ENCODE measurements at regions not wholly inside any gene's neighbourhood (a gene's known extent, or its start where the extent isn't known, plus 50 kb on each side); places are given as distances from the start of the nearest gene placed in this dataset.

DNA sequence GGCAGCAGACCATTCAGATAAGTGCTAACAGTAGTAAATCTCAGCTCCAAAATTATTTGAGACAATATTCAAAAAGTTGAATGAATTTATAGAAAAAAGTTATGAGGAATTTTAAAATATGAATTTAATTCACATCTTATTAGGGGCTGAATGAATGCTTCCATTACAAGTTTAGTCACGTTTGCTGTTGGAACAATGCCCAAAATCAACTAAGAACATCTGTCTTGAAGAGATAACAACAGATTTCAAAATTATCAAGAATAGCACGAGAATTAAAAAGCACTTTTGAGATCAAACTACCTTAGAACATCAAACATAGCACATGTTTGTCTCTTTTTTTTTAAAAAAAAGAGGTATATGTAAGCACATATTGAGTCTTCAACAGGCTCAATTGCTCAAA is 115.4 kb upstream of the PPFIA2 start:
- Histone ChIP-seq H3K4me1 (no peaks in the 10 kb centered on the region), H3K9me3 (no peaks in the 10 kb centered on the region), H3K27ac (no peak overlapping the region), H3K36me3 (no peaks in the 10 kb centered on the region), H3K4me3 (no peak overlapping the region), H3K27me3 (no peaks in the 10 kb centered on the region)
- no peak for DNase-seq (ENCODE audit: low spot score)
- TF ChIP-seq, protein P1, sequence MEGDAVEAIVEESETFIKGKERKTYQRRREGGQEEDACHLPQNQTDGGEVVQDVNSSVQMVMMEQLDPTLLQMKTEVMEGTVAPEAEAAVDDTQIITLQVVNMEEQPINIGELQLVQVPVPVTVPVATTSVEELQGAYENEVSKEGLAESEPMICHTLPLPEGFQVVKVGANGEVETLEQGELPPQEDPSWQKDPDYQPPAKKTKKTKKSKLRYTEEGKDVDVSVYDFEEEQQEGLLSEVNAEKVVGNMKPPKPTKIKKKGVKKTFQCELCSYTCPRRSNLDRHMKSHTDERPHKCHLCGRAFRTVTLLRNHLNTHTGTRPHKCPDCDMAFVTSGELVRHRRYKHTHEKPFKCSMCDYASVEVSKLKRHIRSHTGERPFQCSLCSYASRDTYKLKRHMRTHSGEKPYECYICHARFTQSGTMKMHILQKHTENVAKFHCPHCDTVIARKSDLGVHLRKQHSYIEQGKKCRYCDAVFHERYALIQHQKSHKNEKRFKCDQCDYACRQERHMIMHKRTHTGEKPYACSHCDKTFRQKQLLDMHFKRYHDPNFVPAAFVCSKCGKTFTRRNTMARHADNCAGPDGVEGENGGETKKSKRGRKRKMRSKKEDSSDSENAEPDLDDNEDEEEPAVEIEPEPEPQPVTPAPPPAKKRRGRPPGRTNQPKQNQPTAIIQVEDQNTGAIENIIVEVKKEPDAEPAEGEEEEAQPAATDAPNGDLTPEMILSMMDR (IDR thresholded peaks at IDR 0.05): no peak

DNA sequence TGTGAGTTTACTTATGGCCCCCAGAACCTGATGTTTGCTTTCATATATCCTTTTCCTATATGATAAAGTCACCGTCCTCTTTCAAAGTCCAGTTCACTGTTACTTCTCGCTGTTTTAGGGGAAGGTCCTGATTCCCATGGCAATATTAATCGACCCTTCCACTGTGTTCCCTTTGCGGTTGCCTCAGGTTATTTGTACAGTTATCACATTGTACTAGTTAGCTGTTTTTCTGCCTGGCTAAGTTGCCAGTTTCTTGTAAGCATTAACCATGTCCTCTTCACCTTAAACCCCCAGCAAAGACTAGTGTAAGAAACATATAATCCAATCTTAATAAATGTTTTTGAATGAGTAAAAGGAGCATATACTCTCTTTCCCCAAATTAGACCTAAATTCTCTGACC is 115.0 kb upstream of the PPFIA2 start:
- H3K4me3 ChIP-seq: no peak overlapping the region
- TF ChIP-seq, protein P1 (IDR thresholded peaks at IDR 0.05): no peak
- H3K27me3 ChIP-seq: no peaks in the 10 kb centered on the region
- DNase-seq (ENCODE audit: low spot score): no peak
- no peak overlapping the region for H3K27ac ChIP-seq
- H3K36me3 ChIP-seq: no peaks in the 10 kb centered on the region
- no peaks in the 10 kb centered on the region for H3K9me3 ChIP-seq
- H3K4me1 ChIP-seq: no peaks in the 10 kb centered on the region

DNA sequence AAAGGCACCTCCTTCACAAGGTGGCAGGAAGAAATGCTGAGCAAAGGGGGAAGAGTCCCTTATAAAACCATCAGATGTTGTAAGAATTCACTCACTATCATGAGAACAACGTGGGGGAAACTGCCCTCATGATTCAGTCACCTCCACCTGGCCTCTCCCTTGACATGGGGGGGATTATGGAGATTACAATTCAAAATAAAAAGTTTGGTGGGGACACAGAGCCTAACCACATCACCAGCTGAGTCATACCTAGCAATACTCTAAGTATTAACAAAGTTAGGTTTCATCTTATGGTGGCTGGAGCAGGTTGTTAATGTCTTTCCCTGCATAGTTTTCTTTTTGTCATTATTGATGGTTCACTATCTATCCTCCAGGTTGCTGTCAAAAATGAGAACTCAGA is 113.2 kb upstream of the PPFIA2 start:
- Histone ChIP-seq H3K4me1 (no peaks in the 10 kb centered on the region), H3K27ac (no peak overlapping the region), H3K4me3 (no peak overlapping the region), H3K36me3 (no peaks in the 10 kb centered on the region), H3K9me3 (no peaks in the 10 kb centered on the region), H3K27me3 (no peaks in the 10 kb centered on the region)
- DNase-seq (ENCODE audit: low spot score): no peak
- TF ChIP-seq, protein P1 (IDR thresholded peaks at IDR 0.05): no peak

DNA sequence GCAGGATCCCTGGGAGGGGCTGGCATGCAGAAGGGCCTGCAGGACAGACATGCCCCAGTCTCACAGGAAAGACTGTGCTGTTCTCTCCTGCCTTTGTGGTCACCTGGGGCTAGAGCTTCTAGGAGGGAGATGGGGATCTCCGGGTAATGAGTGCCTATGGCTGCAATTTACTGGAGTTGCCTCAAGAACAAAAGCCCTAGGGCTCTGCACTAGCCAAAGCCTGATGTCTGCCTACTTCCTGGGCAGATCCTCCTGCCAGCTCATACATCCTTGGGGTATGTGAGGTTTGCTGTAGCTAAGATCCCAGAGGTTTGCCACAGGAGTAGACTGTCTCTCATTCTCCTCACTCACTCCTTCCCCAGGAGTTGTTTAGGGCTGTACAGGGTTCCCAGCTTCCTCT is 106.9 kb upstream of the PPFIA2 start:
- H3K4me3 ChIP-seq: no peak overlapping the region
- no peak for DNase-seq (ENCODE audit: low spot score)
- H3K4me1 ChIP-seq: no peaks in the 10 kb centered on the region
- H3K9me3 ChIP-seq: no peaks in the 10 kb centered on the region
- no peak overlapping the region for H3K27ac ChIP-seq
- no peaks in the 10 kb centered on the region for H3K27me3 ChIP-seq
- no peaks in the 10 kb centered on the region for H3K36me3 ChIP-seq
- TF ChIP-seq, protein P1 (IDR thresholded peaks at IDR 0.05): no peak

DNA sequence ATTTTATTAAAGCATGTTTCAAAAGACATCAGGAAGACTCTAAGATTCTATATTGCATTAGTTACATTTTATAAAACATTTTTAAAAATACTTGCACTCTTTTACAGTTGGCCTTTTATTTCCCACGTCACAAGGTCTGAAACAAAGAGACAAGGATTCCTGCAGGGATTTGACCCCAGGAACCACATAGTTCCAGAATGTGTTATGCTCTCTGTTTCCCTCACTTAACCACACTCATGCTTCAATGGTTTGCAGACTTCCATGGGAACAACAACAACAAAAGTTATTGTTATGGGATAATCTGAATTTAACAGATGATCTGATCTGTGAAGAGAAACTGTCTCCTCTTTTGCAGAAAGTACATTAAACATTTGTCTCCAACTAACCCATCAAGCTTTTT is 104.3 kb upstream of the PPFIA2 start:
- H3K4me3 ChIP-seq: no peak overlapping the region
- H3K36me3 ChIP-seq: no peaks in the 10 kb centered on the region
- H3K9me3 ChIP-seq: no peaks in the 10 kb centered on the region

DNA sequence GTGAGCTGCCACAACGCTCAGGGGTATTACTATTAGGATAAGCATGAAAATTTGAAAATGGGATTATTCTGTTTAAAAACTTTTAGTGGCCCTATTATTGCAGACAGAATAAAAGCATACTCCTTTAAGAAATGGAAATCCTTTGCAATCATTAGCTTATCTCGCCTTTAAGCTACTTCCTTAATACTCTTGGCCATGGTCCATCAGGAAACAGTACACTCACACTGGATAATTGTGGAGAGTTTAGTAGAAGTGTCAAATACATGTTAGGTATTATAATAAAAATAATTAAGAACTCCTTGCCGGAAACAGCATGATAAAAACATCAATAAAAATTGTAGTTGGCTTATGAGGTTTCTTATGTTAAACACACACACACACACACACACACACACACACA is 100.4 kb upstream of the PPFIA2 start:
- H3K27me3 ChIP-seq: no peaks in the 10 kb centered on the region
- no peaks in the 10 kb centered on the region for H3K9me3 ChIP-seq
- no peak for DNase-seq (ENCODE audit: low spot score)
- no peaks in the 10 kb centered on the region for H3K4me1 ChIP-seq
- TF ChIP-seq, protein P1 (IDR thresholded peaks at IDR 0.05): no peak
- H3K36me3 ChIP-seq: no peaks in the 10 kb centered on the region
- H3K27ac ChIP-seq: no peak overlapping the region
- no peak overlapping the region for H3K4me3 ChIP-seq

More for the DNA sequence above, 104.3 kb upstream of the PPFIA2 start:
- Histone ChIP-seq H3K27me3 (no peaks in the 10 kb centered on the region), H3K4me1 (no peaks in the 10 kb centered on the region), H3K27ac (no peak overlapping the region)
- TF ChIP-seq, protein P1 (IDR thresholded peaks at IDR 0.05): no peak
- no peak for DNase-seq (ENCODE audit: low spot score)

All from right atrium auricular region (tissue), 2 donors.